IMR-90 (cell line): ENCODE measurements at regions not wholly inside any gene's neighbourhood (a gene's known extent, or its start where the extent isn't known, plus 50 kb on each side); places are given as distances from the start of the nearest gene placed in this dataset.

Experiments used
- ATAC-seq: fragments of 200-7000 bp; cut with Tn5 transposase; 2 replicates; pipeline ENCODE4 v1.9.1; 2020; ENCODE audit warnings: low read depth, mild to moderate bottlenecking, moderate library complexity
- BruUV-seq: library from RNA; stranded (reverse); fragments of 400-500 nt; replicated peaks from 2 replicates; lab custom pipeline; 2021; lab: Mats Ljungman, UMichigan
- CTCF ChIA-PET: fragments of 300-600 bp; formaldehyde crosslinking; extraction: SDS; loops from one replicate; lab custom pipeline; 2021; ENCODE audit warnings: antibody characterized with exemption; lab: Yijun Ruan, JAX
- POLR2A ChIA-PET: fragments of 300-600 bp; sonication (Branson Sonifier 250); formaldehyde crosslinking; loops from one replicate; lab custom pipeline; 2022; ENCODE audit warnings: antibody characterized with exemption; ENCODE audit not compliant: unreplicated experiment; lab: Charles Lee
- DNase-seq: peaks from one replicate; pipeline ENCODE4 v3.0.0; 2013
- H2AFZ ChIP-seq: replicated peaks from 2 replicates; pipeline ENCODE3; 2013; ENCODE audit warnings: low read length, mild to moderate bottlenecking; ENCODE audit not compliant: poor library complexity
- H2AK5ac ChIP-seq: 2 replicates; pipeline ENCODE4 v1.6.1; 2013; ENCODE audit warnings: low read depth, low read length, inconsistent platforms
- H2AK9ac ChIP-seq: replicated peaks from 2 replicates; pipeline ENCODE3; 2013; ENCODE audit warnings: mild to moderate bottlenecking, low read depth, low read length, moderate library complexity; ENCODE audit not compliant: poor library complexity
- H2BK120ac ChIP-seq: 2 replicates; pipeline ENCODE4 v1.6.1; 2013; ENCODE audit warnings: low read depth, low read length, inconsistent platforms
- H2BK15ac ChIP-seq: 3 replicates; pipeline ENCODE4 v1.6.1; 2013; ENCODE audit warnings: low read depth, low read length, inconsistent platforms
- H2BK20ac ChIP-seq: 2 replicates; pipeline ENCODE4 v1.6.1; 2013; ENCODE audit warnings: low read depth, mild to moderate bottlenecking, inconsistent platforms, low read length, moderate library complexity
- H2BK5ac ChIP-seq: 2 replicates; pipeline ENCODE4 v1.6.1; 2013; ENCODE audit warnings: mild to moderate bottlenecking, low read depth, low read length, inconsistent platforms; ENCODE audit not compliant: poor library complexity, severe bottlenecking
- H3K14ac ChIP-seq: replicated peaks from 2 replicates; pipeline ENCODE4 v1.6.1; 2013; ENCODE audit warnings: low read depth, low read length, inconsistent platforms
- H3K18ac ChIP-seq: 2 replicates; pipeline ENCODE4 v1.6.1; 2013; ENCODE audit warnings: low read depth, low read length, control low read depth
- H3K23ac ChIP-seq: 2 replicates; pipeline ENCODE4 v1.6.1; 2013; ENCODE audit warnings: low read depth, low read length, inconsistent platforms
- H3K27ac ChIP-seq: 2 replicates; pipeline ENCODE4 v1.5.1; 2013; ENCODE audit warnings: mild to moderate bottlenecking, control low read depth, low read length; ENCODE audit not compliant: insufficient read depth
- H3K27me3 ChIP-seq: 2 replicates; pipeline ENCODE4 v1.6.1; 2013; ENCODE audit warnings: low read length; ENCODE audit not compliant: control insufficient read depth, insufficient read depth
- H3K36me3 ChIP-seq: 2 replicates; pipeline ENCODE4 v1.6.1; 2013; ENCODE audit warnings: low read length, mixed read lengths; ENCODE audit not compliant: control insufficient read depth, insufficient read depth
- H3K4ac ChIP-seq: 2 replicates; pipeline ENCODE4 v1.6.1; 2013; ENCODE audit warnings: low read depth, low read length, inconsistent platforms
- H3K4me1 ChIP-seq: 2 replicates; pipeline ENCODE4 v1.6.1; 2013; ENCODE audit warnings: low read length, mixed read lengths; ENCODE audit not compliant: control insufficient read depth, insufficient read depth
- H3K4me2 ChIP-seq: 2 replicates; pipeline ENCODE4 v1.6.1; 2013; ENCODE audit warnings: low read depth, mild to moderate bottlenecking, control low read depth, low read length, moderate library complexity
- H3K4me3 ChIP-seq: 2 replicates; pipeline ENCODE4 v1.5.1; 2013; ENCODE audit warnings: low read depth, mild to moderate bottlenecking, control low read depth, low read length, moderate library complexity; ENCODE audit not compliant: insufficient read depth
- H3K56ac ChIP-seq: 2 replicates; pipeline ENCODE4 v1.6.1; 2013; ENCODE audit warnings: low read length, inconsistent platforms; ENCODE audit not compliant: insufficient read depth; ENCODE audit errors: extremely low read depth
- H3K79me1 ChIP-seq, 2 experiments: 2 replicates each; pipeline ENCODE4 v1.6.1; 2013; ENCODE audit warnings: low read length in 2 of 2, inconsistent platforms in 1 of 2, low read depth in 1 of 2
- H3K9ac ChIP-seq: 2 replicates; pipeline ENCODE4 v1.6.1; 2013; ENCODE audit warnings: low read depth, low read length, control low read depth
- H3K9me1 ChIP-seq: 2 replicates; pipeline ENCODE4 v1.6.1; 2013; ENCODE audit warnings: low read length, inconsistent platforms; ENCODE audit not compliant: insufficient read depth
- H3K9me3 ChIP-seq: 2 replicates; pipeline ENCODE4 v1.6.1; 2013; ENCODE audit warnings: low read length; ENCODE audit not compliant: control insufficient read depth, insufficient read depth
- H4K20me1 ChIP-seq: 2 replicates; pipeline ENCODE4 v1.6.1; 2013; ENCODE audit warnings: low read length, inconsistent platforms; ENCODE audit not compliant: insufficient read depth
- H4K5ac ChIP-seq: 2 replicates; pipeline ENCODE4 v1.6.1; 2013; ENCODE audit warnings: mild to moderate bottlenecking, low read depth, low read length, control low read depth
- H4K8ac ChIP-seq, 2 experiments: 2 replicates each; pipeline ENCODE4 v1.6.1; 2013; ENCODE audit warnings: low read depth in 2 of 2, low read length in 2 of 2, control low read depth in 1 of 2, inconsistent platforms in 1 of 2
- H4K91ac ChIP-seq: 2 replicates; pipeline ENCODE4 v1.6.1; 2013; ENCODE audit warnings: low read depth, low read length, inconsistent platforms; ENCODE audit not compliant: insufficient read depth
- BHLHE40 ChIP-seq: fragments of 150-350 bp; IDR thresholded peaks from 2 replicates; pipeline ENCODE4 v1.6.1; 2016; ENCODE audit warnings: mild to moderate bottlenecking, low read depth, low read length
- CEBPB ChIP-seq: IDR thresholded peaks from 2 replicates; pipeline ENCODE4 v1.6.1; 2012; ENCODE audit warnings: low read depth, low read length, improper control_type of control experiment
- CHD1 ChIP-seq: IDR thresholded peaks from 2 replicates; pipeline ENCODE4 v1.6.1; 2012; ENCODE audit warnings: low read depth, low read length, improper control_type of control experiment
- CTCF ChIP-seq: conservative IDR thresholded peaks from 2 replicates; pipeline ENCODE4 v1.5.1; 2012; ENCODE audit warnings: mild to moderate bottlenecking, low read depth, low read length, improper control_type of control experiment
- ELK1 ChIP-seq: fragments of 150-350 bp; IDR thresholded peaks from 2 replicates; pipeline ENCODE4 v1.6.1; 2016; ENCODE audit warnings: low read depth, mild to moderate bottlenecking, low read length, moderate library complexity, borderline replicate concordance
- FOS ChIP-seq: fragments of 150-350 bp; IDR thresholded peaks from 2 replicates; pipeline ENCODE4 v1.6.1; 2016; ENCODE audit warnings: low read depth, low read length
- MAFK ChIP-seq: IDR thresholded peaks from 2 replicates; pipeline ENCODE4 v1.6.1; 2012; ENCODE audit warnings: low read depth, low read length, improper control_type of control experiment
- MAZ ChIP-seq: IDR thresholded peaks from 2 replicates; pipeline ENCODE4 v1.6.1; 2012; ENCODE audit warnings: low read depth, mild to moderate bottlenecking, low read length, improper control_type of control experiment, moderate library complexity, borderline replicate concordance
- MXI1 ChIP-seq: IDR thresholded peaks from 2 replicates; pipeline ENCODE4 v1.6.1; 2012; ENCODE audit warnings: low read depth, mild to moderate bottlenecking, low read length, moderate library complexity, borderline replicate concordance
- NFE2L2 ChIP-seq: fragments of 150-350 bp; IDR thresholded peaks from 2 replicates; pipeline ENCODE4 v1.6.1; 2016; ENCODE audit warnings: low read depth, mild to moderate bottlenecking, low read length
- POLR2A ChIP-seq: IDR thresholded peaks from 2 replicates; pipeline ENCODE4 v1.6.1; 2012; ENCODE audit warnings: mild to moderate bottlenecking, low read depth, low read length
- RAD21 ChIP-seq: IDR thresholded peaks from 2 replicates; pipeline ENCODE4 v1.6.1; 2012; ENCODE audit warnings: low read length, improper control_type of control experiment
- RCOR1 ChIP-seq: IDR thresholded peaks from 2 replicates; pipeline ENCODE4 v1.6.1; 2012; ENCODE audit warnings: mild to moderate bottlenecking, low read length, improper control_type of control experiment; ENCODE audit not compliant: insufficient replicate concordance
- RFX5 ChIP-seq: IDR thresholded peaks from 2 replicates; pipeline ENCODE4 v1.8.0; 2012; ENCODE audit warnings: low read depth, mild to moderate bottlenecking, low read length, moderate library complexity
- SMC3 ChIP-seq: fragments of 150-350 bp; IDR thresholded peaks from 2 replicates; pipeline ENCODE4 v1.6.1; 2016; ENCODE audit warnings: low read depth, mild to moderate bottlenecking, antibody characterized with exemption, low read length, moderate library complexity
- USF2 ChIP-seq: fragments of 150-350 bp; IDR thresholded peaks from 2 replicates; pipeline ENCODE4 v1.6.1; 2017; ENCODE audit warnings: mild to moderate bottlenecking, antibody characterized with exemption, low read length, low read depth
- WGBS, 2 experiments: methylation state at CpG; one replicate each; pipeline versions ENCODE4 v1.1.5 to v1.1.7; 2013; ENCODE audit warnings: missing lambda C conversion rate in 2 of 2; ENCODE audit not compliant: insufficient read length in 1 of 2; ENCODE audit errors: extremely low coverage in 2 of 2; 5-methylcytosine and 5-hydroxymethylcytosine counted together
- dilution Hi-C: fragments of 300-500 bp; cut with HindIII; formaldehyde crosslinking; loops from one replicate; pipeline ENCODE4 v1.14.3; 2018; ENCODE audit warnings: low sequenced_read_pairs; ENCODE audit not compliant: unreplicated experiment
- in situ Hi-C: fragments of 300-500 bp; cut with MboI; formaldehyde crosslinking; loops from 3 replicates; pipeline ENCODE4 v1.14.3; 2019; ENCODE audit warnings: low sequenced_read_pairs, inconsistent platforms, mixed read lengths
- intact Hi-C: fragments of 100-400 bp; cut with micrococcal nuclease; formaldehyde crosslinking; loops from 2 replicates; pipeline ENCODE4 v1.10.0; 2022

- no peak overlapping the region for H3K18ac ChIP-seq
- no peak overlapping the region for H2AFZ ChIP-seq
- intact Hi-C loops, result no loop called here
- no peaks in the 10 kb centered on the region for H3K9me3 ChIP-seq
- H3K9ac ChIP-seq, result no peak overlapping the region
- no peak overlapping the region for H3K4me2 ChIP-seq
- no peaks in the 10 kb centered on the region for H3K36me3 ChIP-seq
- H2BK20ac ChIP-seq, result no peak overlapping the region
- H3K14ac ChIP-seq, result no peak overlapping the region
- ChIA-PET POLR2A (no interaction called here), CTCF (no interaction called here)
- H4K8ac ChIP-seq, result no peak overlapping the region
- no peaks in the 10 kb centered on the region for H4K20me1 ChIP-seq
- H2BK5ac ChIP-seq, result no peak overlapping the region
- H3K4me3 ChIP-seq, result no peak overlapping the region
- H3K79me1 ChIP-seq, result no peaks in the 10 kb centered on the region
- no peak overlapping the region for H2BK120ac ChIP-seq
- H3K56ac ChIP-seq, result no peak overlapping the region
- H2BK15ac ChIP-seq, result no peak overlapping the region
- dilution Hi-C loops, result no loop called here
- H3K4me1 ChIP-seq, result no peaks in the 10 kb centered on the region; the same call in 1 of the 2 replicates
- BruUV-seq, result no TSS peak
- no peak overlapping the region for H2AK5ac ChIP-seq
- in situ Hi-C loops, result no loop called here
- H2AK9ac ChIP-seq, result no peak overlapping the region
- DNase-seq, result no peak
- H4K91ac ChIP-seq, result no peak overlapping the region
- H3K9me1 ChIP-seq, result no peaks in the 10 kb centered on the region
- H4K5ac ChIP-seq, result no peak overlapping the region
- no peak for TF ChIP-seq MAZ
- TF ChIP-seq MAFK, result no peak
- no peak for TF ChIP-seq USF2
- no peak for TF ChIP-seq BHLHE40
- TF ChIP-seq FOS, result no peak
- no peak for TF ChIP-seq RFX5
- no peak for TF ChIP-seq MXI1
- TF ChIP-seq POLR2A, result no peak
- no peak for TF ChIP-seq CTCF
- TF ChIP-seq NFE2L2, result no peak
- no peak for TF ChIP-seq ELK1
- no peak for TF ChIP-seq SMC3
- no peak for TF ChIP-seq RAD21
- no peak for TF ChIP-seq RCOR1
- no peak for TF ChIP-seq CEBPB
- no peak for TF ChIP-seq CHD1
- H3K27ac ChIP-seq, result no peak overlapping the region
- WGBS, 2 experiments, result no CpG with 5 or more reads among the region's 6 CpGs
- no peak for ATAC-seq
- H3K23ac ChIP-seq, result no peak overlapping the region
- H3K4ac ChIP-seq, result no peak overlapping the region
- H3K27me3 ChIP-seq, result peaks cover 4% of the 10 kb centered on the region; the same call in 1 of the 2 replicates
These were observed 79.1 kb upstream of the EGLN3 start for GRCh38 chr14:34029921-34030334.
